Peyer's patch (tissue), 4 donors: ENCODE measurements at regions not wholly inside any gene's neighbourhood (a gene's known extent, or its start where the extent isn't known, plus 50 kb on each side); places are given as distances from the start of the nearest gene placed in this dataset.

Experiments
- CTCF ChIP-seq, 6 experiments: fragments of 450-650 bp in 4 of 6; fragments of 200-600 bp in 2 of 6; sonication (generic) in 1 of 6; IDR thresholded peaks; one replicate each; pipeline ENCODE4 v1.5.1; 2017 to 2019; ENCODE audit warnings: antibody characterized with exemption in 6 of 6, mild to moderate bottlenecking in 3 of 6, moderate library complexity in 1 of 6
- POLR2A ChIP-seq, 2 donors: fragments of 450-650 bp; IDR thresholded peaks; one replicate each; pipeline ENCODE4 v1.5.1; 2017; ENCODE audit warnings: antibody characterized with exemption in 2 of 2, mild to moderate bottlenecking in 2 of 2, moderate library complexity in 2 of 2

GRCh38 chr6:14439419-14439818, 321.8 kb downstream of the CD83 start:
- no peak for TF ChIP-seq CTCF (IDR thresholded peaks at IDR 0.05)
- no peak for TF ChIP-seq POLR2A (IDR thresholded peaks at IDR 0.05)
